HG03196 (cell line): ENCODE measurements at regions not wholly inside any gene's neighbourhood (a gene's known extent, or its start where the extent isn't known, plus 50 kb on each side); places are given as distances from the start of the nearest gene placed in this dataset.
"Not testable (repeated sequence)": the region's sequence is repeated elsewhere in the genome, so short reads cannot be mapped to it uniquely, and the experiment has no call there.

ENCODE experiments used
- ATAC-seq: cut with Tn5 transposase; IDR thresholded peaks from one replicate; pipeline ENCODE4 v1.9.1; 2021; ENCODE audit not compliant: unreplicated experiment

GRCh38 chr7:124254396-124254795, 221.5 kb upstream of the TMEM229A start:
- no peak for ATAC-seq

- ATAC-seq = no peak
Observed at GRCh38 chr7:124251636-124252035, 218.8 kb upstream of the TMEM229A start.

GRCh38 chr7:124250297-124251034, 217.6 kb upstream of the TMEM229A start:
- ATAC-seq = no peak

- no peak for ATAC-seq
Observed at GRCh38 chr7:124247691-124248090, 214.8 kb upstream of the TMEM229A start.

- ATAC-seq = no peak
Observed at GRCh38 chr7:124246262-124246863, 213.5 kb upstream of the TMEM229A start.

GRCh38 chr7:124244469-124244868, 211.6 kb upstream of the TMEM229A start:
- not testable (repeated sequence) for ATAC-seq

- no peak for ATAC-seq
Observed at GRCh38 chr7:124219681-124220080, 186.8 kb upstream of the TMEM229A start.

- ATAC-seq = no peak
Observed at GRCh38 chr7:124208642-124209041, 175.8 kb upstream of the TMEM229A start.

- ATAC-seq = no peak
Observed at GRCh38 chr7:124208173-124208572, 175.3 kb upstream of the TMEM229A start.

GRCh38 chr7:124205526-124205925, 172.7 kb upstream of the TMEM229A start:
- no peak for ATAC-seq

- ATAC-seq = no peak
Observed at GRCh38 chr7:124202546-124202945, 169.7 kb upstream of the TMEM229A start.

- no peak for ATAC-seq
Observed at GRCh38 chr7:124201768-124202349, 169.0 kb upstream of the TMEM229A start.

- ATAC-seq = no peak
Observed at GRCh38 chr7:124196519-124196918, 163.7 kb upstream of the TMEM229A start.

- no peak for ATAC-seq
Observed at GRCh38 chr7:124192885-124193284, 160.0 kb upstream of the TMEM229A start.

- ATAC-seq = no peak
Observed at GRCh38 chr7:124191713-124192112, 158.8 kb upstream of the TMEM229A start.

GRCh38 chr7:124191030-124191429, 158.2 kb upstream of the TMEM229A start:
- no peak for ATAC-seq

GRCh38 chr7:124188576-124188975, 155.7 kb upstream of the TMEM229A start:
- ATAC-seq = no peak

GRCh38 chr7:124187962-124188361, 155.1 kb upstream of the TMEM229A start:
- ATAC-seq = no peak

GRCh38 chr7:124183649-124184048, 150.8 kb upstream of the TMEM229A start:
- no peak for ATAC-seq

- ATAC-seq = no peak
Observed at GRCh38 chr7:124179641-124180040, 146.8 kb upstream of the TMEM229A start.

GRCh38 chr7:124177891-124178290, 145.0 kb upstream of the TMEM229A start:
- no peak for ATAC-seq

- not testable (repeated sequence) for ATAC-seq
Observed at GRCh38 chr7:124171812-124172211, 138.9 kb upstream of the TMEM229A start.
